GM18858 (cell line): ENCODE measurements at regions not wholly inside any gene's neighbourhood (a gene's known extent, or its start where the extent isn't known, plus 50 kb on each side); places are given as distances from the start of the nearest gene placed in this dataset.

Source experiments
- ATAC-seq: cut with Tn5 transposase; IDR thresholded peaks from one replicate; pipeline ENCODE4 v1.9.1; 2021; ENCODE audit not compliant: unreplicated experiment

DNA sequence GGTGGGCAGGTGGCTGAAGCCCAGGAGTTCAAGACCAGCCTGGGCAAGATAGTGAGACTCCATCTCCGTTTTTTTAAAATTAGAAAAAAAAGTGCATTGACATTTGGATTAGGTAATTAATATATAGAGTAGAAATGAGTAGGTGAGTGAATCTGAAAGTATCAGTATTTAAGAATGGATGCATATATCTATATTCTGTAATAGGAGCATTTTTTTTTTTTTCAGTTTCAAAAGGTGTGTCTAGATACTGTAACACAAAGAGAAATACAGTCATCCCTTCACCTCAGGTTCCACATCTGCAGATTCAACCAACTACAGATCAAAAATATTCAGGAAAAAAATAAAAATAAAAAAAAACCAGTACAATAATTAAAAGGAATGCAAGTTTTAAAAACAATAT, 50.8 kb downstream of the RBM27 start:
- peak; percentile 50 for ATAC-seq

DNA sequence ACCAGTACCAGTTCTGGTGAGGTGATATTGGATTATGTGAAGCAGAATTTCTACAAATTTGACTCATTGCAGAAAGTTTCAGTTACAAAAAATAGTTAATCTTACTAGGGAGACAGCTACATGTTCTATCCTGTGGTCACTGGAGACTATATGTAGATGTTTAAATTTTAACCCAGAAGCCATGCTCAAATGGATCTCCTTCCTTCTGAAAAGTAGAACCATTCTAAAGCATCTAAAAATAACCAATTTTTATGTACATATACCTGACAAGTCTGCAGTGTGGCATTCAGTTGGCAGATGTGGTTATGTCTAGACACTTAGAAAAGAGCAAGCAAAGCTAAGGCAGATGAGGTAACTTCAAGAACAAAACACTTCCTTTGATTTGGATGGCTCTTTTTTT, 65.5 kb upstream of the POU4F3 start:
- ATAC-seq, result no peak

GRCh38 chr5:146283344-146283761, 55.3 kb upstream of the POU4F3 start:
- no peak for ATAC-seq

- no peak for ATAC-seq
Observed at GRCh38 chr5:146284016-146284415, 54.6 kb upstream of the POU4F3 start.
